HepG2 (cell line): ENCODE measurements at regions not wholly inside any gene's neighbourhood (a gene's known extent, or its start where the extent isn't known, plus 50 kb on each side); places are given as distances from the start of the nearest gene placed in this dataset.

Source experiments
- ATAC-seq: fragments of 200-7000 bp; cut with Tn5 transposase; 3 replicates; pipeline ENCODE4 v1.9.1; 2020; ENCODE audit warnings: mild to moderate bottlenecking, moderate library complexity
- BruUV-seq: library from RNA; stranded (reverse); fragments of 400-500 nt; replicated peaks from 2 replicates; lab custom pipeline; 2021; lab: Mats Ljungman, UMichigan
- CTCF ChIA-PET: fragments of 300-600 bp; formaldehyde crosslinking; extraction: SDS; loops from one replicate; lab custom pipeline; 2021; ENCODE audit warnings: low total read pairs, inconsistent platforms, low intra/inter-chr PET ratio; lab: Yijun Ruan, JAX
- POLR2A ChIA-PET: fragments of 350-600 bp; sonication (Branson Sonifier 250); formaldehyde crosslinking; loops from one replicate; lab custom pipeline; 2020; ENCODE audit warnings: antibody characterized with exemption, inconsistent platforms; lab: Yijun Ruan, JAX
- DNase-seq: peaks from one replicate; pipeline ENCODE4 v3.0.0-alpha.2; 2015; ENCODE audit warnings: low spot score
- FAIRE-seq: peaks from 3 replicates; lab custom pipeline; 2011; peaks lifted over from hg19 to GRCh38; lab: Jason Lieb, UNC
- H2AFZ ChIP-seq: one replicate; pipeline ENCODE4 v1.6.1; 2011; ENCODE audit warnings: low read length, inconsistent platforms
- H3K27ac ChIP-seq: fragments of 300-600 bp; 3 replicates; pipeline ENCODE4 v1.8.0; 2011; ENCODE audit warnings: mixed run types, mild to moderate bottlenecking, mixed read lengths, low read length, inconsistent platforms; ENCODE audit not compliant: insufficient read depth; ENCODE audit errors: extremely low read length
- H3K27me3 ChIP-seq, 2 experiments: fragments of 200-600 bp in 1 of 2; 2 replicates in 1 of 2; 3 replicates in 1 of 2; pipeline versions ENCODE4 v1.6.0 to v1.8.0; 2011; ENCODE audit warnings: low read length in 2 of 2, mild to moderate bottlenecking in 2 of 2, moderate library complexity in 2 of 2, inconsistent platforms in 1 of 2; ENCODE audit not compliant: insufficient read depth in 2 of 2, control insufficient read depth in 1 of 2
- H3K36me3 ChIP-seq, 2 experiments: fragments of 200-600 bp in 1 of 2; replicated peaks in 1 of 2; 2 replicates in 1 of 2; 3 replicates in 1 of 2; pipeline versions ENCODE4 v1.5.1 to v1.8.0; 2011; ENCODE audit warnings: low read length in 2 of 2, inconsistent platforms in 1 of 2; ENCODE audit not compliant: insufficient read depth in 2 of 2, control insufficient read depth in 1 of 2
- H3K4me1 ChIP-seq: 2 replicates; pipeline ENCODE4 v1.5.1; 2012; ENCODE audit warnings: low read length, inconsistent platforms; ENCODE audit not compliant: insufficient read depth
- H3K4me2 ChIP-seq: 2 replicates; pipeline ENCODE4 v1.6.0; 2011; ENCODE audit warnings: low read depth, low read length, inconsistent platforms
- H3K4me3 ChIP-seq, 3 experiments: fragments of 200-600 bp in 1 of 3; sonication (generic), shearing (Covaris generic) in 1 of 3; replicated peaks in 1 of 3; 2 replicates each; pipeline ENCODE4 v1.5.1; 2011 to 2016; ENCODE audit warnings: low read length in 3 of 3, inconsistent platforms in 2 of 3, low read depth in 2 of 3, mild to moderate bottlenecking in 2 of 3, control low read depth in 1 of 3, mixed read lengths in 1 of 3; ENCODE audit not compliant: insufficient read depth in 1 of 3
- H3K79me2 ChIP-seq: one replicate; pipeline ENCODE4 v1.6.1; 2011; ENCODE audit warnings: low read length, inconsistent platforms; ENCODE audit not compliant: insufficient read depth
- H3K9ac ChIP-seq: 2 replicates; pipeline ENCODE4 v1.6.0; 2011; ENCODE audit warnings: mild to moderate bottlenecking, low read depth, low read length, inconsistent platforms; ENCODE audit not compliant: insufficient read depth
- H3K9me3 ChIP-seq: 2 replicates; pipeline ENCODE4 v1.5.1; 2012; ENCODE audit warnings: mild to moderate bottlenecking, low read length
- H4K20me1 ChIP-seq: 2 replicates; pipeline ENCODE4 v1.6.0; 2011; ENCODE audit warnings: inconsistent platforms, mild to moderate bottlenecking, low read length, moderate library complexity; ENCODE audit not compliant: insufficient read depth
- AKAP8 ChIP-seq: sonication (generic); formaldehyde crosslinking; IDR thresholded peaks from 2 replicates; pipeline ENCODE4 v1.5.1; 2020; ENCODE audit warnings: mild to moderate bottlenecking, missing genetic modification reagents
- CBX2 ChIP-seq, 2 experiments: fragments of 200-600 bp in 1 of 2; sonication (generic); formaldehyde crosslinking in 1 of 2; IDR thresholded peaks; 2 replicates each; pipeline versions ENCODE4 v1.7.0 to v1.8.1; 2018 to 2022; ENCODE audit warnings: low read depth in 2 of 2, low read length in 1 of 2, mild to moderate bottlenecking in 1 of 2, missing genetic modification reagents in 1 of 2
- IRX3 ChIP-seq: sonication (generic); formaldehyde crosslinking; IDR thresholded peaks from 2 replicates; pipeline ENCODE4 v1.8.1; 2023; ENCODE audit warnings: mild to moderate bottlenecking, low read depth, missing genetic modification reagents, borderline replicate concordance
- NR2F1 ChIP-seq, 2 experiments: fragments of 450-650 bp in 1 of 2; formaldehyde crosslinking in 1 of 2; IDR thresholded peaks; 2 replicates each; pipeline versions ENCODE4 v1.5.0 to v1.6.1; 2016 to 2020; ENCODE audit warnings: mild to moderate bottlenecking in 1 of 2, missing compliant biosample characterization in 1 of 2, missing genetic modification reagents in 1 of 2, moderate library complexity in 1 of 2
- PITX1 ChIP-seq: sonication (generic); formaldehyde crosslinking; IDR thresholded peaks from 2 replicates; pipeline ENCODE4 v1.5.1; 2020; ENCODE audit warnings: mild to moderate bottlenecking, missing genetic modification reagents
- PRMT3 ChIP-seq: sonication (generic); formaldehyde crosslinking; IDR thresholded peaks from 2 replicates; pipeline ENCODE4 v1.8.1; 2022; ENCODE audit warnings: low read depth, mild to moderate bottlenecking, moderate library complexity, missing genetic modification reagents, borderline replicate concordance
- SP2 ChIP-seq: sonication (generic); formaldehyde crosslinking; IDR thresholded peaks from 2 replicates; pipeline ENCODE4 v1.5.1; 2020; ENCODE audit warnings: mild to moderate bottlenecking, missing genetic modification reagents
- TAF15 ChIP-seq: fragments of 200-400 bp; formaldehyde crosslinking; IDR thresholded peaks from one replicate; pipeline ENCODE4 v1.6.1; 2018; ENCODE audit warnings: mild to moderate bottlenecking, low read depth, low read length; ENCODE audit not compliant: poor library complexity, severe bottlenecking
- ZNF256 ChIP-seq: sonication (generic); formaldehyde crosslinking; conservative IDR thresholded peaks from 2 replicates; pipeline ENCODE4 v1.4.0; 2020; ENCODE audit warnings: missing genetic modification reagents
- ZNF431 ChIP-seq: sonication (generic); formaldehyde crosslinking; IDR thresholded peaks from 2 replicates; pipeline ENCODE4 v1.9.0; 2022; ENCODE audit warnings: missing genetic modification reagents, low read depth, mild to moderate bottlenecking, borderline replicate concordance
- ZSCAN20 ChIP-seq: sonication (generic); formaldehyde crosslinking; IDR thresholded peaks from 2 replicates; pipeline ENCODE4 v1.4.0; 2020; ENCODE audit warnings: missing genetic modification reagents, mild to moderate bottlenecking, borderline replicate concordance
- WGBS: methylation state at CpG from one replicate; pipeline ENCODE4 v1.1.6; 2017; ENCODE audit warnings: low lambda C conversion rate; 5-methylcytosine and 5-hydroxymethylcytosine counted together
- in situ Hi-C: cut with HindIII; loops from 2 replicates; pipeline ENCODE4 v1.10.0; 2017; ENCODE audit warnings: low pct_unique_long_range_greater_than_20kb; ENCODE audit not compliant: extremely low pct_ligation_motif_present
- intact Hi-C: fragments of 100-400 bp; cut with micrococcal nuclease; formaldehyde crosslinking; loops from one replicate; pipeline ENCODE4 v1.10.0; 2022; ENCODE audit not compliant: unreplicated experiment
- TF ChIP-seq, protein P1 (sequence below), 2 experiments: IDR thresholded peaks; 2 replicates each; pipeline ENCODE4 v1.6.1; 2011 to 2012; ENCODE audit warnings: low read length in 2 of 2, borderline replicate concordance in 1 of 2, low read depth in 1 of 2, mild to moderate bottlenecking in 1 of 2, moderate library complexity in 1 of 2
- TF ChIP-seq, protein P2 (sequence below): sonication (generic); formaldehyde crosslinking; IDR thresholded peaks from 2 replicates; pipeline ENCODE4 v1.4.0; 2020; ENCODE audit warnings: missing genetic modification reagents
- TF ChIP-seq, protein P3 (sequence below): sonication (generic); formaldehyde crosslinking; IDR thresholded peaks from 2 replicates; pipeline ENCODE4 v1.5.0; 2020; ENCODE audit warnings: mild to moderate bottlenecking, low read depth, missing genetic modification reagents, borderline replicate concordance

DNA sequence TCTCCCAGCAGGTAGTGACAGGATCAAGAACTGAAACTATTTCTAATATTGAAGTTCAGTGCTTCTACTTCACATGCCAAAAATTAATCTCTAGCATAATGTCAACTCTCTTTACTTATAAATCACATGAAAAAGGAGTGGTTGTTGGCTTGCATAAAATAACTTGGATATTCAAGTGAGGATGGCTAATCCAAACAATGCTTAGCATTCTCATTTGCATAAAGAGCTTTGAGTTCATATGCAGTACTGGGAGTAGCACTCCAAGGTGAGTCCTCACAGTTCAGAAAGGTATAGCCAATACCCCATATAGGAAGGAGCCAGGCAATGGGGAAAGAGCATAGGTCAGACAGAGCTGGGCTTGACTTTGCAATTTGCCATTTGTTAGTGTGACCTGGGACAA lies 149.3 kb downstream of the PCTP start:
- in situ Hi-C loops = no loop called here

DNA sequence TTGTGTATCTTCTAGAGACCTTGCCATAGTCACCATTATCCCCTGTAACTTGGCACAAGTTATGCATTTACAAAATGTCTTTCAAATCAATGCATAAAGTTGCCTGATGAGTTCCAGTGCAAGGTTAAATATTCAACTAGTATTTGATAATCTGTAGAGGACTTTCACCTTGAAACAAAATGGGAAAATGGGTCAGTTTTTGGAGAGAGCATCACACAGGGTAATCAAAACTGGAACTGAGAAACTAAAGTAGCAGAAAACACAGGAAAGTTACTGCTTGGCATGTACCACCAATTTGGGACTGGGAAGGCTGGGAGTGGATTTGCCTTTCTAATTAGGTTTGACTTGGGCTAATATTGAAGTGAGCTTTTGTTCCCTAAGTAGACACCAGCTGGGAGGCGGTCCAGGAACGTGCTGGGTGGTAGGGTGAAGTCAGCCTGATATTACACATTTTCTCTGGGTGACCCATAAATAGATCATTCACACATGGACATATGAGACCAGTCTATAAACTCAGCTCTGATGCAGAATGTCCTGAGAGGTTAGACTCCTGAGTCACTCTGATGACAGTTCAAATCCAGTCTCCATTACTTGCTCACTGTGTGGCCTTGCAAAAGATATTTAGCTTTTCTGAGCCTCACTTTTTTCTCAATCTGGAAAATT lies 152.3 kb downstream of the PCTP start:
- Histone ChIP-seq H3K9ac (no peak overlapping the region), H3K9me3 (no peaks in the 10 kb centered on the region), H3K36me3 (no peaks in the 10 kb centered on the region), H3K79me2 (no peaks in the 10 kb centered on the region), H3K4me1 (no peaks in the 10 kb centered on the region), H2AFZ (no peak overlapping the region), H3K4me3 (no peak overlapping the region), H3K27ac (no peak overlapping the region), H4K20me1 (no peaks in the 10 kb centered on the region), H3K4me2 (no peak overlapping the region), H3K27me3 (no peaks in the 10 kb centered on the region; a peak in 1 of 5 replicates)
- no TSS peak for BruUV-seq
- CTCF ChIA-PET = no interaction called here
- FAIRE-seq = no peak
- in situ Hi-C loops (no loop called here), intact Hi-C loops (no loop called here)
- no peak for DNase-seq
- ATAC-seq = no peak
- WGBS = 0% methylated on average over 2 of the region's 2 CpGs
- POLR2A ChIA-PET = no interaction called here
- TF ChIP-seq PRMT3 (CRISPR knock-in tag) (no peak), TAF15 (no peak), IRX3 (CRISPR knock-in tag) (no peak), AKAP8 (CRISPR knock-in tag) (no peak), ZNF256 (CRISPR knock-in tag) (no peak), ZNF431 (no peak), PITX1 (CRISPR knock-in tag) (no peak)
- TF ChIP-seq, protein P1, sequence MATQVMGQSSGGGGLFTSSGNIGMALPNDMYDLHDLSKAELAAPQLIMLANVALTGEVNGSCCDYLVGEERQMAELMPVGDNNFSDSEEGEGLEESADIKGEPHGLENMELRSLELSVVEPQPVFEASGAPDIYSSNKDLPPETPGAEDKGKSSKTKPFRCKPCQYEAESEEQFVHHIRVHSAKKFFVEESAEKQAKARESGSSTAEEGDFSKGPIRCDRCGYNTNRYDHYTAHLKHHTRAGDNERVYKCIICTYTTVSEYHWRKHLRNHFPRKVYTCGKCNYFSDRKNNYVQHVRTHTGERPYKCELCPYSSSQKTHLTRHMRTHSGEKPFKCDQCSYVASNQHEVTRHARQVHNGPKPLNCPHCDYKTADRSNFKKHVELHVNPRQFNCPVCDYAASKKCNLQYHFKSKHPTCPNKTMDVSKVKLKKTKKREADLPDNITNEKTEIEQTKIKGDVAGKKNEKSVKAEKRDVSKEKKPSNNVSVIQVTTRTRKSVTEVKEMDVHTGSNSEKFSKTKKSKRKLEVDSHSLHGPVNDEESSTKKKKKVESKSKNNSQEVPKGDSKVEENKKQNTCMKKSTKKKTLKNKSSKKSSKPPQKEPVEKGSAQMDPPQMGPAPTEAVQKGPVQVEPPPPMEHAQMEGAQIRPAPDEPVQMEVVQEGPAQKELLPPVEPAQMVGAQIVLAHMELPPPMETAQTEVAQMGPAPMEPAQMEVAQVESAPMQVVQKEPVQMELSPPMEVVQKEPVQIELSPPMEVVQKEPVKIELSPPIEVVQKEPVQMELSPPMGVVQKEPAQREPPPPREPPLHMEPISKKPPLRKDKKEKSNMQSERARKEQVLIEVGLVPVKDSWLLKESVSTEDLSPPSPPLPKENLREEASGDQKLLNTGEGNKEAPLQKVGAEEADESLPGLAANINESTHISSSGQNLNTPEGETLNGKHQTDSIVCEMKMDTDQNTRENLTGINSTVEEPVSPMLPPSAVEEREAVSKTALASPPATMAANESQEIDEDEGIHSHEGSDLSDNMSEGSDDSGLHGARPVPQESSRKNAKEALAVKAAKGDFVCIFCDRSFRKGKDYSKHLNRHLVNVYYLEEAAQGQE (IDR thresholded peaks at IDR 0.05; ENCODE audit: borderline replicate concordance in 1 of 2, low read depth in 1 of 2, low read length in 2 of 2) = no peak

More for the DNA sequence above, 149.3 kb downstream of the PCTP start:
- Histone ChIP-seq H3K4me3 (no peak overlapping the region), H2AFZ (no peak overlapping the region), H3K9me3 (no peaks in the 10 kb centered on the region), H3K27ac (no peak overlapping the region), H3K36me3 (no peaks in the 10 kb centered on the region), H3K4me2 (no peak overlapping the region), H3K4me1 (no peaks in the 10 kb centered on the region), H3K27me3 (no peaks in the 10 kb centered on the region; a peak in 1 of 5 replicates), H3K9ac (no peak overlapping the region), H4K20me1 (no peaks in the 10 kb centered on the region), H3K79me2 (no peaks in the 10 kb centered on the region)
- ChIA-PET POLR2A (no interaction called here), CTCF (no interaction called here)
- FAIRE-seq = no peak
- DNase-seq = no peak
- intact Hi-C loops = no loop called here
- ATAC-seq = no peak
- TF ChIP-seq SP2 (CRISPR knock-in tag) (no peak), ZSCAN20 (CRISPR knock-in tag) (no peak), CBX2 (IDR thresholded peaks at IDR 0.05; ENCODE audit: low read depth, low read length) (no peak), CBX2 (CRISPR knock-in tag; IDR thresholded peaks at IDR 0.05; ENCODE audit: low read depth) (no peak), NR2F1 (CRISPR knock-in tag; IDR thresholded peaks at IDR 0.05) (no peak)
- TF ChIP-seq, protein P2, sequence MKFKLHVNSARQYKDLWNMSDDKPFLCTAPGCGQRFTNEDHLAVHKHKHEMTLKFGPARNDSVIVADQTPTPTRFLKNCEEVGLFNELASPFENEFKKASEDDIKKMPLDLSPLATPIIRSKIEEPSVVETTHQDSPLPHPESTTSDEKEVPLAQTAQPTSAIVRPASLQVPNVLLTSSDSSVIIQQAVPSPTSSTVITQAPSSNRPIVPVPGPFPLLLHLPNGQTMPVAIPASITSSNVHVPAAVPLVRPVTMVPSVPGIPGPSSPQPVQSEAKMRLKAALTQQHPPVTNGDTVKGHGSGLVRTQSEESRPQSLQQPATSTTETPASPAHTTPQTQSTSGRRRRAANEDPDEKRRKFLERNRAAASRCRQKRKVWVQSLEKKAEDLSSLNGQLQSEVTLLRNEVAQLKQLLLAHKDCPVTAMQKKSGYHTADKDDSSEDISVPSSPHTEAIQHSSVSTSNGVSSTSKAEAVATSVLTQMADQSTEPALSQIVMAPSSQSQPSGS (CRISPR knock-in tag) = no peak
- TF ChIP-seq, protein P3, sequence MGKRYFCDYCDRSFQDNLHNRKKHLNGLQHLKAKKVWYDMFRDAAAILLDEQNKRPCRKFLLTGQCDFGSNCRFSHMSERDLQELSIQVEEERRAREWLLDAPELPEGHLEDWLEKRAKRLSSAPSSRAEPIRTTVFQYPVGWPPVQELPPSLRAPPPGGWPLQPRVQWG (CRISPR knock-in tag) = no peak
- no TSS peak for BruUV-seq
